ENCODE measurements at regions not wholly inside any gene's neighbourhood (a gene's known extent, or its start where the extent isn't known, plus 50 kb on each side); places are given as distances from the start of the nearest gene placed in this dataset.

- no peak for TF ChIP-seq RHOXF2B (CRISPR knock-in tag; conservative IDR thresholded peaks at IDR 0.05)
- TF ChIP-seq POLR2A (conservative IDR thresholded peaks at IDR 0.05) = no peak
- TF ChIP-seq EZH2 (IDR thresholded peaks at IDR 0.05; ENCODE audit: borderline replicate concordance, low read depth, low read length) = no peak
- TF ChIP-seq CC2D1A (IDR thresholded peaks at IDR 0.05) = no peak
- TF ChIP-seq FOXM1 (IDR thresholded peaks at IDR 0.05; ENCODE audit: low read depth) = no peak
- no peak for TF ChIP-seq FOXM1 (CRISPR knock-in tag; IDR thresholded peaks at IDR 0.05; ENCODE audit: low read depth)
- TF ChIP-seq YY1 (IDR thresholded peaks at IDR 0.05; ENCODE audit: borderline replicate concordance in 1 of 3, control insufficient read depth in 1 of 3, extremely low read depth in 1 of 3, insufficient read depth in 3 of 3, insufficient read length in 1 of 3, insufficient replicate concordance in 2 of 3, low read depth in 1 of 3, low read length in 2 of 3) = no peak
Observed at GRCh38 chr13:69477451-69477850, 630.2 kb upstream of the ATXN8OS start.

All from K562 (cell line).